Activated naive CD8-positive, alpha-beta T cell treated with anti-CD3 and anti-CD28 coated beads, Interleukin-2, amount 50 U/mL, for 24 hours (primary cell): ENCODE measurements at regions not wholly inside any gene's neighbourhood (a gene's known extent, or its start where the extent isn't known, plus 50 kb on each side); places are given as distances from the start of the nearest gene placed in this dataset.

Experiments
- ATAC-seq: fragments of 150-1000 bp; cut with Tn5 transposase; one replicate; pipeline ENCODE4 v1.10.0; 2021
- DNase-seq: peaks from one replicate; pipeline ENCODE4 v3.0.0; 2021
- H3K27ac Mint-ChIP-seq: one replicate; pipeline ENCODE4 v1.8.0; 2021; ENCODE audit warnings: mild to moderate bottlenecking, mixed read lengths
- H3K27me3 Mint-ChIP-seq: one replicate; pipeline ENCODE4 v1.8.0; 2021; ENCODE audit warnings: mixed read lengths
- H3K36me3 Mint-ChIP-seq: one replicate; pipeline ENCODE4 v1.8.0; 2021; ENCODE audit warnings: low read depth, mixed read lengths
- H3K4me1 Mint-ChIP-seq: one replicate; pipeline ENCODE4 v1.8.0; 2021; ENCODE audit warnings: mixed read lengths
- H3K4me3 Mint-ChIP-seq: one replicate; pipeline ENCODE4 v1.8.0; 2021; ENCODE audit warnings: mild to moderate bottlenecking, moderate library complexity, mixed read lengths
- H3K9me3 Mint-ChIP-seq: one replicate; pipeline ENCODE4 v1.8.0; 2021; ENCODE audit warnings: mixed read lengths

DNA sequence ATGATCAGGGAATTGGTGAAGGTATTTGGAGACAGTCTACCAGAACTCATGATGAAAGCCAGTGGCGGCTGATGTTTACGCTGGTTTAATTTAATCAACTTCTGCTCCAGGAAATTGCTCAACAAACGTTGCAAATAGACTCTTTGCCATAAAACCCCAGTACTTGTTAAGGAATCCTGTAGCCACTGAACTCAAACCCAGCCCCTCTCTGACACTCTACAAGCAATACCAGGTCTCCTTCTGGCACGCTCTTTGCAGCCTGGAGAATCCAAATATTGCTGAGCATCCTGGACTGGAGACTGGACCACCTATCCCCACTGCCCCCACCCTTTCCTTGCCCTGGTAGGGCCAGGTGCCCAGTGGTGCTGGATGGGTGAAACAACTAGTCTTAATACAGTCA lies 308.2 kb downstream of the FBXO15 start:
- Mint-ChIP-seq H3K4me3 (no peak overlapping the region), H3K36me3 (no peaks in the 10 kb centered on the region), H3K27ac (no peak overlapping the region), H3K27me3 (peaks cover 6% of the 10 kb centered on the region), H3K9me3 (no peaks in the 10 kb centered on the region), H3K4me1 (peaks cover 6% of the 10 kb centered on the region)
- DNase-seq (no peak), ATAC-seq (no peak)

DNA sequence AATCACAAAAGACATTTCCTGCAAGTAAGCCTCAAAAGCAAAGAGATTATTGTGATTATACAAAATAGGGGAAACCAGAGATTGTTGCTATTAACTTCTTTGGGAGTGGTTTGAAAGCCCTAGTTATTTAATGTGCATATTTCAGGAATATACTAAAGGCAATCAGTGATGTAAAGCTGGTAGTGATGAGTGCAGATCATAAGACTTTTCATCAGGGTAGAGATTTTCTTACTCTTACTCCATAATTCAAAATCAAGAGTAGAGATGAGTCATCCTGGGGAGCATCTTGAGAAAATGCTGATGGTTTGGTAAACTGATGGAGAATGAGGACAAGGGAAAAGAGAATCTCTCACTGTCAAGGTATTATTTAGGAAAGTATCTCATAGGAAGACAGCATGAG lies 309.5 kb downstream of the FBXO15 start:
- Mint-ChIP-seq H3K36me3 (no peaks in the 10 kb centered on the region), H3K27me3 (peaks cover 2% of the 10 kb centered on the region), H3K27ac (no peak overlapping the region), H3K4me3 (no peak overlapping the region), H3K4me1 (peaks cover 6% of the 10 kb centered on the region), H3K9me3 (no peaks in the 10 kb centered on the region)
- DNase-seq, result no peak
- ATAC-seq, result no peak

DNA sequence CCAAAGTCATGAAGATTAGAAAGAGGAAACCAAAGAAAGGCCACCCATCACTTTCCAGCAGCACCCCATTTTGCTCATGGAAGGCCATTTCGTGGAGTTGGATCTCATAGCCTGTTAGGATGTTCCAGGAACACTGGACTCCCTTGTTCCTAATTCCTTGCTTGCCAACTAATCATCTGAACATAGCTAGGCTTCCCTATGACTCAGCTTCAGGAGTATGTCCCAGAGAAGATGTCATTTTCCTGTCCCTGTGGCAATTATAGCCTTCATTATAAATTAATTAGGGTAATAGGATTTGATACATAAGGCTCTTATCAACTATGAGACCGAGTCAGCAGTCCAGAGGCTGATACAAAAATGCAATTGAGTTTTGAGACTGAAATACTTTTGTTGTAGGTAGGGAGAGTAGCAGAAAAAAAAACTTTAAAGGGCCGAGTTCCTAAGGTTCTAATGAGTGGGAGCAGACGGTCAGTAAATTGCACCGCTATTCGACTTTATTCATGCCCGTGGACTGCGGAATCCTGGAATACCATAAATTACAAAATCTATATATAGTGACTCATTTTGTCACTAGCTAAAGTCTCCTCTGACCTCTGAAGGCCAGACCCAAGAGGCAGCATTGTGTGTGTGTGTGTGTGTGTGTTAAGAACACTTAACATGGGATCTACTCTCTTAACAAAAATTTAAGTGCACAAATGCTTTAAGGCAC lies 311.8 kb downstream of the FBXO15 start:
- DNase-seq (no peak), ATAC-seq (no peak)
- H3K27ac Mint-ChIP-seq, result no peak overlapping the region
- H3K4me3 Mint-ChIP-seq, result no peak overlapping the region
- H3K9me3 Mint-ChIP-seq, result no peaks in the 10 kb centered on the region
- no peaks in the 10 kb centered on the region for H3K36me3 Mint-ChIP-seq
- no peaks in the 10 kb centered on the region for H3K27me3 Mint-ChIP-seq
- H3K4me1 Mint-ChIP-seq, result no peaks in the 10 kb centered on the region

DNA sequence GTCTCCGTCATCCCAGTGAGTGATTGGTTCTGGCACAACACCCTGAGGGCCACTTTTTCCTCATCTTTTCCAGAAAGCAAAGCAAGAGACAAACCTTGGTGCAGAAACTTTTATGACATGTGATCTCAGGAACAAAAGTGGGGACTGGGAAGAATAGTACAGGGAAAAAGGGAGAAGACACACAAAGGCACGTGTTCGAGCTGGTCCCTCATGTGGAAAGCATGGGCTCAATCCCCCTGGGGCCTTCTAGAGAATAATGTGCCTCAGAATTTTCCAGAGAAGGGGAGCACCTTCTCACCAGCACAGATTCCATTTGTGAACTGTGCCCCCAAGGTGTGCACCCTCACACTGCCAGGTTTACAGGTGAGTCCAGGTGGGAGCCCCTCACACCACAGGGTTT lies 312.6 kb downstream of the FBXO15 start:
- H3K27ac Mint-ChIP-seq, result no peak overlapping the region
- no peaks in the 10 kb centered on the region for H3K27me3 Mint-ChIP-seq
- ATAC-seq, result no peak
- H3K36me3 Mint-ChIP-seq, result no peaks in the 10 kb centered on the region
- no peak overlapping the region for H3K4me3 Mint-ChIP-seq
- H3K9me3 Mint-ChIP-seq, result no peaks in the 10 kb centered on the region
- DNase-seq, result no peak
- no peaks in the 10 kb centered on the region for H3K4me1 Mint-ChIP-seq

DNA sequence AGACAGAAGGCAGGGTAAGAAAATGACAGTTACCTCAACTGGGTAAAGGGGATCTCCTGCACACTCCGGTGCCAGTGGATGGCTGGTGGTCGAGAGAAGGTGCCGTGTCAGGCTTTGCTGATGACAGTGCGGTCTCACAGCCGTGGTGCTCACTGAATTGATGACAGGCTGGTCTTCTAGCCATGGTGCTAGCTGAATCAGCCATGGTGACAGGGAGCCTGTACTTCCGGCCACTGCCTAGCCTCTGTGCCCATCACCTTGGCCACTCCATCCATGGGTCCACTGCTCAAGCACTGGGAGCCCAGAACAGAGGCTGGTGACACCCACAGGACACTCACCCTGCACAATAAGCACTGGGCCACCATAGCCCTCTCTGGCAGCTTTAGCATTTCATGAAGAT lies 315.9 kb downstream of the FBXO15 start:
- ATAC-seq (no peak), DNase-seq (no peak)
- Mint-ChIP-seq H3K27me3 (no peaks in the 10 kb centered on the region), H3K4me1 (no peaks in the 10 kb centered on the region), H3K36me3 (no peaks in the 10 kb centered on the region), H3K4me3 (no peak overlapping the region), H3K9me3 (no peaks in the 10 kb centered on the region), H3K27ac (no peak overlapping the region)

DNA sequence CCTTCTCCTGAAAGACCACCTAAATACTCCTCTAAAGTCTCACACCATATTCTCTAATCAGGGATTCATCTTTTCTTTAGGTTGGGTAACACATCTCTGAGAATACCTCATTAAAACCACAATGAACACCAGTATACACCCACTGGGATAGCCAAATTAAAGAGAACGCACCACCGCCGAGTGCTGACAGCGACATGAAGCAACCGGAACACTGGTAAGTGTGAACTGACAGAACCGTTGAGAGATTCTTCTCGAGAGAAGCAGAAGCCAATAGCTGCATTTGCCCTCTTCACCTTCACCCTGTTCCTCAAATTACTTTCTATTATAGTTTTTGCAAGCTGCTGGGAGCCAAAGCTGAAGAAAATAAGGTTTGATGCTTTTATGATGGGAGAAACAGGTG lies 318.5 kb downstream of the FBXO15 start:
- Mint-ChIP-seq H3K4me3 (no peak overlapping the region), H3K4me1 (no peaks in the 10 kb centered on the region), H3K27ac (no peak overlapping the region), H3K9me3 (no peaks in the 10 kb centered on the region), H3K36me3 (no peaks in the 10 kb centered on the region), H3K27me3 (no peaks in the 10 kb centered on the region)
- ATAC-seq, result no peak
- DNase-seq, result no peak

DNA sequence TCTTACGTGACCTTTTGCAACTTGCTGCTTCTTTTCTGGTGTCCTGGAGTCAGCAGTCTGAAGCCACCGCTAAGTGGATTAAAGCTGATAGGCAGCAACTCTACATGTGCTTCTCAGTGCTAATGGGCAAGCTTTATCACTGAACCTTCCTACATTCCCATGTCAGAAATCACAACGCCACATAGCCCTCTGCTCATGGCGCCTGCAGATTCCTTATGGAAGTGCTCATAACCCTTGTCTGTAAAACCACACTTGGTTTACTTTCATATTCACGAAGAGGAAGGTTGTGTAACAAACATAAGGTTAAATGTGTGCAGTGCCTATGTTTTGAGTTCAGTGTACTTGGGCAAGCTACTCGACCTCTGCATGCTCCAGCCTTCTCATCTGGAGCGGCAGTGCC lies 319.8 kb downstream of the FBXO15 start:
- DNase-seq (no peak), ATAC-seq (no peak)
- no peaks in the 10 kb centered on the region for H3K4me1 Mint-ChIP-seq
- no peaks in the 10 kb centered on the region for H3K9me3 Mint-ChIP-seq
- H3K36me3 Mint-ChIP-seq, result no peaks in the 10 kb centered on the region
- H3K4me3 Mint-ChIP-seq, result no peak overlapping the region
- H3K27me3 Mint-ChIP-seq, result no peaks in the 10 kb centered on the region
- H3K27ac Mint-ChIP-seq, result no peak overlapping the region

DNA sequence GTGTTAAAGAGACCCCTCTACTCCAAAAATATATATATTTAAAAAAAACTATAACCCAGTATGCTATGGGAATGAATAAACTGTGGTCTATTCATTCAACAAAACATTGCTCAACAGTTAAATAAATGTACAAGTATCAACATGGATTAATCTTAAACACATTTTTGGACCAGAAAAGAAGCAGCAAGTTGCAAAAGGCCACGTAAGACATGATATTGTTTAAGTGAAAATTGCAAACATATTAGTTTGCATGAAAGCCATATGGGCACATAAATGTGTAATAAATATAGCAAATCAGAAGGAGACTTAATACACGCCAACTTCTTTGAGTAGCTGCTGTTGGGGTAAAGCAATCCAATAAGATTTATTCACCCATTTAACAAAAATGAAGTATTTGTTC lies 321.5 kb downstream of the FBXO15 start:
- Mint-ChIP-seq H3K4me3 (no peak overlapping the region), H3K27me3 (no peaks in the 10 kb centered on the region), H3K9me3 (no peaks in the 10 kb centered on the region), H3K36me3 (no peaks in the 10 kb centered on the region), H3K4me1 (no peaks in the 10 kb centered on the region), H3K27ac (no peak overlapping the region)
- ATAC-seq, result no peak
- no peak for DNase-seq

DNA sequence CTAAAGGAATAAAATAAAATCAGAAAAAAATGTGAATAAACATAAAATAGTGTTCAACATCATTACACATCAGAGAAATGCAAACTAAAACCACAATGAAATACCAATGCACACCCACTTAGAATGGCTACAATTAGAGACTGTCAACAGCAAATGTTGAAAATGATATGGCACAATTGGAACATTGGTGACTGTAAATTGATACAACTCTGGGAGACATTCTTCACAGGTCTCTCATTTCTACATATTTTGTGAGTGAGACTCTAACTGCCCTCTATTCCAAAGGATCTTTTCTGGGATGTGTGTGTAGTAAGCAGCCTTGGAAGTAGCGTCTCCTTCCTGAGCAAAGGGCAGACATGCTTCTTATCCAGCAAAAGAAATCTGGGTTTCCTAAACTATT lies 323.0 kb downstream of the FBXO15 start:
- no peaks in the 10 kb centered on the region for H3K9me3 Mint-ChIP-seq
- H3K36me3 Mint-ChIP-seq, result no peaks in the 10 kb centered on the region
- H3K27ac Mint-ChIP-seq, result no peak overlapping the region
- no peaks in the 10 kb centered on the region for H3K27me3 Mint-ChIP-seq
- ATAC-seq, result no peak
- H3K4me1 Mint-ChIP-seq, result no peaks in the 10 kb centered on the region
- DNase-seq, result no peak
- H3K4me3 Mint-ChIP-seq, result no peak overlapping the region

DNA sequence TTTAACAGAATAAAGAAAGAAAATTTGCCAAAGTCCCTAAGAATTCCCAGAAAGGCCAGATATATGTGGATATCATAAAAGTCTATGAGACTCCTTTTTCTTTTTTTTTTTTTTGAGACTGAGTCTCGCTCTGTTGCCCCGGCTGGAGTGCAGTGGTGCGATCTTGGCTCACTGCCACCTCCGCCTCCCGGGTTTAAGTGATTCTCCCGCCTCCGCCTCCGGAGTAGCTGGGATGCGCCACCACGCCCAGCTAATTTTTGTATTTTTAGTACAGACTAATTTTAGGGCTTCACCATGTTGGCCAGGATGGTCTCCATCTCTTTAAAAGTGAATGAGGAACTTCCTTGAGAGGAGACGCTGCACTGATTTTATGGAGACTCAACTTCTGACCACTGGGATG lies 335.2 kb downstream of the FBXO15 start:
- H3K27me3 Mint-ChIP-seq, result peaks cover 3% of the 10 kb centered on the region
- no peaks in the 10 kb centered on the region for H3K4me1 Mint-ChIP-seq
- no peak overlapping the region for H3K4me3 Mint-ChIP-seq
- no peaks in the 10 kb centered on the region for H3K36me3 Mint-ChIP-seq
- no peak overlapping the region for H3K27ac Mint-ChIP-seq
- DNase-seq, result no peak
- no peak for ATAC-seq
- peaks cover 7% of the 10 kb centered on the region for H3K9me3 Mint-ChIP-seq

DNA sequence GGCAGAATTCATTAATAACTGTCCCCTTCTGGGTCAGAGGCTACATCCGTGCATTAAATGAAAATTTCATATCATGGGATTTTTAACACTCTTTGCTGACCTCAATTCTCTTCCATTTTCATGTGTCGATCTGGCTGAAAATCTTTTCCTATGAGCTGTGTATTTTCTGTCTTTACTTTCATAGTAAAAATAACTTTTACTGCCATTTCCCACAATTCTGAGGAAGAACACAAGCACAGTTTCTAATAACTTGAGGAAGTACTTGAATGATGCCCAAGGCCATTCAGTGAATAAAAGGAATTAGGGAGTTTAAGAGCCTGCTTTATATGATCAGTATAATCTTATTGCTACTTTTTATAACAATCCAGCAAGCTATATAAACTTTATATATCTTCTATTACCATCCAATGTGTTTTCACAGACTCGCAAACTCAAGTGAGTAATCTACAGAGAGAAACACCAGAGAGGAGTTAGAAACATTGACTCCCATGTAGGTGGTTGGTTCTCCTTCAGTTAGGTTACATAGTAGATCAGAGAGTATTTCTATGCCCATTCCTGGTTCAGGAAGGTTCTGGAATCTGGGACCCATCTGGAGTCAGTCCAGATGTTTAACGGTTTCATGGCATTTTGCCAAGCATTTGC lies 340.0 kb downstream of the FBXO15 start:
- Mint-ChIP-seq H3K4me3 (no peak overlapping the region), H3K36me3 (no peaks in the 10 kb centered on the region), H3K27ac (no peak overlapping the region), H3K4me1 (no peaks in the 10 kb centered on the region), H3K27me3 (no peaks in the 10 kb centered on the region), H3K9me3 (no peaks in the 10 kb centered on the region)
- no peak for ATAC-seq
- no peak for DNase-seq

DNA sequence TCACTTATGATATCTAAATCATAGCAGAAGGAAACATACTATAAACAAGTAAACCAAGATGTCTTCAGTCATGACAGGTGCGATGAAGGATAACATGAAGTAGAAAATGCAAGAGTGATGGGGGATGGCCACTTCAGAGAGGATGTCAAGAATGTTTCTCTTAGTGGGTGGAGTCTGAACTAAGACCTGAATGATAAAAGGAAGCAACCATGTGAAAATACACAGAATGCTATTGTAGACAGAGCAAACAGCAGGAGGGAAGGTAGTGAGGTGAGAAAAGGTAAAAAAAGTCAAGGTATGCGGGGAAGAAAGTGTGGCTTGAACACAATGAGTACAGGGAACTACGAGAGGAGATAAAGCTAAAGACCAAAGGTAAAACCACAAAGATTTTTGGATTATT lies 341.6 kb downstream of the FBXO15 start:
- DNase-seq (no peak), ATAC-seq (no peak)
- no peaks in the 10 kb centered on the region for H3K36me3 Mint-ChIP-seq
- no peaks in the 10 kb centered on the region for H3K9me3 Mint-ChIP-seq
- no peaks in the 10 kb centered on the region for H3K27me3 Mint-ChIP-seq
- no peak overlapping the region for H3K27ac Mint-ChIP-seq
- H3K4me1 Mint-ChIP-seq, result no peaks in the 10 kb centered on the region
- no peak overlapping the region for H3K4me3 Mint-ChIP-seq

DNA sequence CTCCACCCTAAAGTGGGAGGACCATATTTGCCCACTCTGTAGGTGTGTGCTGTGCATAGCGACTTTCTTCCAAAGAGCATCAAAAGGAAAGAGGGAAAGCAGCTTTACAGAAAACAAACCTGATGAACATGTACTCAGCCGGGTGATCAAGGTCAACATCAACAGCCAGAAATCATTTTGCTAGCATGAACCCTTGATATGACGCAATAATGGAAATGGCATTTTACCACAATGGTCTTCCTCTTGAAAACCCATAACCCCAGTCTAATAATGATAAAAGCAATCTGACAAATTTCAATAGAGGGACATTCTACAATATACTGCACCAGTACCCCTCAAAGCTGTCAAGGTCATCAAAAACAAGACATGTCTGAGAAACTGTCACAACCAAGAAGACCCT lies 350.2 kb downstream of the FBXO15 start:
- ATAC-seq (no peak), DNase-seq (no peak)
- no peaks in the 10 kb centered on the region for H3K27me3 Mint-ChIP-seq
- H3K27ac Mint-ChIP-seq, result no peak overlapping the region
- H3K4me3 Mint-ChIP-seq, result no peak overlapping the region
- H3K4me1 Mint-ChIP-seq, result no peaks in the 10 kb centered on the region
- H3K36me3 Mint-ChIP-seq, result no peaks in the 10 kb centered on the region
- H3K9me3 Mint-ChIP-seq, result no peaks in the 10 kb centered on the region

DNA sequence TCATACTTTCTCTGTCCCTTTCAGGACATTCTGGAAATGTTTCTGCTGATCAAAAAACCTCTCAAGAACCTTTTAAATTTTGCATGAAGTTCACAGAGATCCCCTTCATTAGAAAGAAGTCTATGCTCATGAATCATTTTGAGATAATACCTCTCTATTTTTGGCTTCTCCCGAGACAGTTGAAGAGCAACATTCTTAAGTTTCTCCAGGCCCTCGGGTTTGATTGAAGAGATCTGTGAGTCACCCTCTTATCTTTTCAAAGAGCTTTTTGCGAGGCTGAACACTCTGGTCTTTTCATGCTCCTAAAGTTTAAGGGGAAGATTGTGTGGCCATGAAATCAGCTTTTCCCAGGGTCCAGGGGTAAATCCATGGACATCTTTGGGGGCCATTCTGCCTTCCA lies 354.2 kb downstream of the FBXO15 start:
- Mint-ChIP-seq H3K27ac (no peak overlapping the region), H3K4me1 (no peaks in the 10 kb centered on the region), H3K4me3 (no peak overlapping the region), H3K27me3 (no peaks in the 10 kb centered on the region), H3K9me3 (no peaks in the 10 kb centered on the region), H3K36me3 (no peaks in the 10 kb centered on the region)
- ATAC-seq (no peak), DNase-seq (no peak)

DNA sequence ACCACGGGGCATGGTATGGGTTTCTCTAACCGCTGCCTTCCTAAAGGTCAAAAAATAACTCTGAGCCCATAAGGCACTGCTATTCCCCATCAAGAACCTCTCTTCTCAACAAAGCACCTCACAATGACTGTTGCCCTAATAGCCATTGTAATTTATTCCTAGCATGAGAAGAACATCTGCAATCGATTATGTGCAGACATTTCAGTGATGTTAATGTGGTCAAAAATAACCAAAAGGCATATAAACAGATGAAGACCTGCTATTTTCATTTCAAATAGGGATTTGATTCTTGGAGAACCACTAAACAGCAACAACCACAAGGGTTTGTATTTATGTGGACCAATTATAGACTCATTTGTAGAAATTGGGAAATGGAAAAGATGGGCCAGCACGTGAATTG lies 356.6 kb downstream of the FBXO15 start:
- H3K36me3 Mint-ChIP-seq, result no peaks in the 10 kb centered on the region
- H3K4me1 Mint-ChIP-seq, result no peaks in the 10 kb centered on the region
- no peak for ATAC-seq
- H3K27me3 Mint-ChIP-seq, result no peaks in the 10 kb centered on the region
- DNase-seq, result no peak
- H3K27ac Mint-ChIP-seq, result no peak overlapping the region
- H3K4me3 Mint-ChIP-seq, result no peak overlapping the region
- no peaks in the 10 kb centered on the region for H3K9me3 Mint-ChIP-seq

DNA sequence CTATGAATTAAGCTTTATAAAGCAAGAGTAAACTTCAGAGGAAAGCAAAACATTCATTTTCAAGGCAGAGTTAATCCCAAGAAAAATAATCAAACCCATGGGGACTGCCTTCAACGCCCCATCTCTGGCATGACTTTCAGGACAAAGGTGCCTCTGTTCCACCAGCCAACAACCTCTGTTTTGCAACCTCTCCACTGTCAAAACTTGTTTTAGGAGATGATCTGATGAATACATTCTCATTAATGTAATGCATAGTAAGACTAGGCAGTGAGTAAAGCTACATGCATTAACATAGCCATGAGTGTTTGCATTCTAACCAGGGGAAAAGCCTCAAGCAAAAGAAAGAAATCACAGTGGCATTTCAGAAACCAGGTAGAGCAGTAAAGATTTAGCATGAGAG lies 357.0 kb downstream of the FBXO15 start:
- no peaks in the 10 kb centered on the region for H3K36me3 Mint-ChIP-seq
- no peak overlapping the region for H3K4me3 Mint-ChIP-seq
- H3K4me1 Mint-ChIP-seq, result no peaks in the 10 kb centered on the region
- no peak for DNase-seq
- H3K9me3 Mint-ChIP-seq, result no peaks in the 10 kb centered on the region
- no peaks in the 10 kb centered on the region for H3K27me3 Mint-ChIP-seq
- no peak for ATAC-seq
- H3K27ac Mint-ChIP-seq, result no peak overlapping the region
